CD4-positive, alpha-beta T cell treated with Interleukin-6 for 4 hours (primary cell): ENCODE measurements at regions not wholly inside any gene's neighbourhood (a gene's known extent, or its start where the extent isn't known, plus 50 kb on each side); places are given as distances from the start of the nearest gene placed in this dataset.
"Not testable (repeated sequence)": the region's sequence is repeated elsewhere in the genome, so short reads cannot be mapped to it uniquely, and the experiment has no call there.

ENCODE experiments used
- DNase-seq: peaks from one replicate; pipeline ENCODE4 v3.0.0-alpha.2; 2020; ENCODE audit warnings: mixed read lengths

DNA sequence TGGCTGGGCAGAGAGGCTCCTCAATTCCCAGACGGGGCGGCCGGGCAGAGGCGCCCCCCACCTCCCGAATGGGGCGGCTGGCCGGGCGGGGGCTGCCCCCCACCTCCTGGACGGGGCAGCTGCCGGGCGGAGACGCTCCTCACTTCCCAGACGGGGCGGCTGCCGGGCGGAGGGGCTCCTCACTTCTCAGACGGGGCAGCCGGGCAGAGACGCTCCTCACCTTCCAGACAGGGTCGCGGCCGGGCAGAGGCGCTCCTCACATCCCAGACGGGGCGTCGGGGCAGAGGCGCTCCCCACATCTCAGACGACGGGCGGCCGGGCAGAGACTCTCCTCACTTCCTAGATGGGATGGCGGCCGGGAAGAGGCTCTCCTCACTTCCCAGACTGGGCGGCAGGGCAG is 214.1 kb downstream of the SOX2 start:
- DNase-seq, result not testable (repeated sequence)

DNA sequence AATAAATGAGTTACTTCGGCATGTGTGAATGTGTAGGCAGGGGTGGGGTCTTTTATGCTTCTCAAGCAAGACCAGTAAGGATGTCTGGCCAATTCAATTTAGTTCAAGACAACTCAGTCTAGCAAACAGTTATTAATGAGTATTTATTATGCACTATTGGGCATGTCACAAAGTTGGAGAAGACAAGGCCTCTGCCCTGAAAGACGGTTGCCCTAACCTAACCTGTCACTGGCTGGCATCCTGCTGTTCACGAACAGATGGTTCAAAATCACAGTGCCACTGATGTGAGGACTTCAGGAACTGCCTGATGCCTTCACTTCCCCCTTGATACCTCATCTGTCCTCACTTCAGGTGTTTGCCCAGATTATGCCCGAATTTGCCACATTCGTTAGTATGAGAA is 217.8 kb downstream of the SOX2 start:
- no peak for DNase-seq

- DNase-seq, result no peak
Measured at GRCh38 chr3:181930105-181930504, 218.4 kb downstream of the SOX2 start.

GRCh38 chr3:181932039-181932438 is 220.3 kb downstream of the SOX2 start:
- DNase-seq, result no peak

- no peak for DNase-seq
Measured at GRCh38 chr3:181933052-181933618, 221.4 kb downstream of the SOX2 start.

DNA sequence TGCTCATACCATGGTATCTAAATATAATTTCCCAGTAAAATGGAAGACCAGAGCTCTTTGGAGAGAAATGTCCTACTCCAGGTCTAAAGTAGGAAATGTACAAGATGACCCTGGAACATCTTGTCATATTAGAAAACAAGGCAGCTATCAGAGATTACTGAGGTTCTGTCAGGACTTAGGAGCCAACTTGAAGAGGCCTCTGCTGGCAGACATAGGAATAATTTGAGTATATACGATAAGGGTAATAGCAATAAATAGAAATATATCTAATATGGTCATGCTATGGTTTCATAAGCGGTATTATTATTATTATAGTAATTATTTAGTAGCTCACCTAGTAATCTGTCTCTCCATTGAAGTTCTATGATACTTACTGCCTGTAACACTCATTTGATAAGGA is 224.2 kb downstream of the SOX2 start:
- no peak for DNase-seq

DNA sequence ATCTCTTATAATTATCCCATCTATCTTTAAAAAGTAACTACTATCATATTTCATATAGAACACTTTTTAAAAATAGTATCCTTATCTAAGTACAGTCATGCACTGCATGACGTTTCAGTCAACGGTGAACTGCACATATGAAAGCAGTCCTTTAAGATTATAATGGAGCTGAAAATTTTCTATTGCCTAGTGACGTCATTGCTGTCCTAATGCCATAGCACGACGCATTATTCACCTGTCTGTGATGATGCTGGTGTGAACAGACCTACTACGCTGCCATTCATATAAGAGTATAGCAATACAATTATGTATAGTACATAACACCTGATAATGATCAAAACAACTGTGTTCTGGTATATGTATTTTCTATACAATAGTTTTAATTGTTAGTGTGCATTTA is 225.0 kb downstream of the SOX2 start:
- DNase-seq, result no peak

- not testable (repeated sequence) for DNase-seq
Measured at GRCh38 chr3:181938580-181938979, 226.9 kb downstream of the SOX2 start.

- no peak for DNase-seq
Measured at GRCh38 chr3:181940703-181941102, 229.0 kb downstream of the SOX2 start.

DNA sequence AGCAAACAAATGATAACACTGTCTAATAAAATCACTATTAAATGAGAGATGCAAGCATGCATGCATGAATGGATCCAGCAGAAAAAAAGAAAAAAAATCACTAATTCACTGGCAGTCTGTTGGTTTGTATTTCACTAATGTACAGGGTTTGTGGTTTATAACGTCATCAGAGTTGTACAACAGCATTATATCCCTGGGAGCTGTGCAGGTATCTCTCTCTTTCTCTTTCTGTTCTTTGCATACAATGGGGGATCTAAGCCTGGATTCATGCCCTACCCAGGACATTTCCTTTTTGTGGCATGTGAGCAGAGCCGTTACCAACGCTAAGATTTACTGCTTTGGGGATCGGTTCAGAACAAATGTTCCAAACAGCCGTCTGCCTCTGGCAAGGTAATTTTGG is 229.5 kb downstream of the SOX2 start:
- DNase-seq, result no peak

DNA sequence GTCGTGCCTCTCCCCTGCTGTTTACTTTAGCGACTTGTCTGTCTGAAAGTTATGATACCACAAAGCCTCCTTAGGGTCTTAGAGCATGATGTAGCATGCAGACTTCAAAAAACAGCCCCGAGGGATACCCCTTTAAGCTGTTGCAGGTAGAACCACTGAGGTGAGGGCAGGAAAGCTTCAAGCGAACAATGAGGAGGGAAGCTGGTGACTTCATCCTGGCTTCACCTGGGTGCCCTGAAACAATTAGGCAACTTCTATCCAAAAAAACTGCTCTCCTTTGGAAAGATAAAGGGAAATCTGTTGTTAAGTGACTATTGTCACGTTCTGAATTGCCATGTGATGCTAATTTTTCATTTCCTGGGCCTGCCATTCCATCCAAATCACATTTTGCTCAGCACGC is 231.6 kb downstream of the SOX2 start:
- DNase-seq, result no peak

DNA sequence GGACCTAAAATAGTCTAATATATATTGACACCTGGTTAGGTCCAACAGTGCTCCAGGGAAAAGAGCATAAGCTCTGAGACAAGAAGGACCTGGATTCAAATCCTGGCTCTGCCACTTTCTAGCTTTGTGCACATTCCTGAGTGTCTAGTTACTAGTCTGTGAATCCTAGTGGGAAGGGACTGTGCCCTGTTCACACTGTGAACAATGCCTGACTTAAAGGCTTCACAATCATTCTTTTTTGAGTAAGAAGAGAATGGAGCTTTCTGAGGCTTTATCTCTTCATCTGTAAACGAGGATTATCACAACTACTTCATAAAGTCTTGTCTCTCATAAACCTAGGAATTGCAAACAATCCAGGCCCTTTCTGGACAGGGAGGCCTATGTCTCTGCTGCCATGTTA is 235.9 kb downstream of the SOX2 start:
- no peak for DNase-seq

GRCh38 chr3:181948286-181948685 is 236.6 kb downstream of the SOX2 start:
- no peak for DNase-seq

DNA sequence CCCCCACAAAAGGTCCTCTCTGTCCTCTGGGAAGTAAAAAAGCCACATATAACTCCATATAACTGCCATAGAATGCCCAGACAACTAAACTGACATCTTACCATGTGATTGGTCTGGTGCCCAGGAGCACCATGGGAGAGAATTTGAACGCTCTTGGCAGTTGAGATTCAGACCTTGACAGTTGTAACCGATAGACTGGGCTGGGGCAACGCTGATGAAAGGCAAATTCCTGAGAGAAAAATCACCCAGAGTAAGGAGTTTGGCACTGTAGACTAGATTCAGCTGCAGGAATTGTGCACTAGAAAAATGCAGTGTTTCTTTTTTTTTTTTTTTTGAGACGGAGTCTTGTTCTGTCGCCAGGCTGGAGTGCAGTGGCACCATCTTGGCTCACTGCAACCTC is 240.5 kb downstream of the SOX2 start:
- no peak for DNase-seq

- DNase-seq, result no peak
Measured at GRCh38 chr3:181952929-181953328, 241.2 kb downstream of the SOX2 start.

DNA sequence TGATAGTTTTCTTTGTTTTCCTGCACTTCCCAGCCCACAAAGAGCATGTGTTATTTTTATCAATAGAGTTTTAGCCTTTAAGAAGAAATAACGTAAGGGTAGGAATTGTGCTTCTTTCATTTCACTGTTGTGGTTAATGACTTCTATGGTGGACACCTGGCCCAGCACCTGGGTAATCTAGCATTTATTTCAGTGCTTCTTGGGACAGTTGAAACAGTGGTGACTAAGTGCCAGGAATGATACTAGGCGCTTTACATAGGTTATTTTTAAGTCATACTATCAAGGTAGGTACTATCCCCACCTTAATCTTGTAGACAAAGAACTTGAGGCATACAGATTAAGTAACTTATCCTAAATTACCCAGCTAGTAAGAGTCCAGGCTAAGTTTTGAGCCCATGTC is 243.8 kb downstream of the SOX2 start:
- DNase-seq, result no peak

GRCh38 chr3:181956122-181956521 is 244.4 kb downstream of the SOX2 start:
- no peak for DNase-seq

- no peak for DNase-seq
Measured at GRCh38 chr3:181966393-181966792, 254.7 kb downstream of the SOX2 start.

- DNase-seq, result no peak
Measured at GRCh38 chr3:181969925-181970324, 258.2 kb downstream of the SOX2 start.

GRCh38 chr3:181971424-181971823 is 259.7 kb downstream of the SOX2 start:
- no peak for DNase-seq

- DNase-seq, result no peak
Measured at GRCh38 chr3:181974198-181974597, 262.5 kb downstream of the SOX2 start.

- DNase-seq, result no peak
Measured at GRCh38 chr3:181976526-181976925, 264.8 kb downstream of the SOX2 start.

GRCh38 chr3:181985386-181985785 is 273.7 kb downstream of the SOX2 start:
- no peak for DNase-seq

DNA sequence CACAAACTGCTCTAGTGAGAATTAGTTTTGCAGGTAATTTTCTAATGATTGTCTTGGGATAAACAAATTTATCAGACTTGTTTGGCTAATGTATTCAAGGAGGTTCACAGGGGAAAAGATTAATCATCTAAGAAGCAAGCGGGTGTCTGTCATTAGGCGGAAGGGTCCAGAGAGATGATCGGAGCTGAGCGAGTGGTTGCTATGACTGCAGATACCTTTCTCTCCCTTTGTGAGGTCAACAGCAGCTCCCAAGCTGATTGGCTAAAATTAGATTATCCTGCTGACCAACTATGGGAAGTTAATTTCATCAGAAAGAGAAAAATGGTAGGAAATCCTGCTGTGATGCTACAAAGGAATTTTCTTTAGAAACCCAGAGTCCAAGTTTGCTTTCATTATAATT is 276.0 kb downstream of the SOX2 start:
- no peak for DNase-seq

DNA sequence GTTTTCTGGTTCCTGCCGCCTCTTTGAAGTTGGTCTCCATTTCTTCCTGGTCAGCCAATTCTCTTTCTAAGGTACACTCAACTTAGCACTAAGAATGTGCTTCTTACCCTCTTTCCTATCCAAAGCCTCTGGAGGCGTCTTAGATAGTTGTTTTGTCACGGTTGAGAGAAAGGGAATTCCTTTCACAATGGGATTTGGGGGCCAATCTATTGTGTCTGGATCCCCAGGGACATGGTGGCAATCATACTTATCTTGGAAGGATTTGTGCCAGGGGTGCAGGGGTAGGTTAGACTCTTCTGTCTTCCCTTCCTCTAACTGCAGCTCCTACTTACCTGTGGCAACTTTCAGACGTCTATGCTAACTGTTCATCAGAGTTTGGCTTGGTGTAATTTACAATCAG is 287.1 kb downstream of the SOX2 start:
- no peak for DNase-seq

- DNase-seq, result no peak
Measured at GRCh38 chr3:181999314-181999713, 287.6 kb downstream of the SOX2 start.
